ENCODE measurements at regions not wholly inside any gene's neighbourhood (a gene's known extent, or its start where the extent isn't known, plus 50 kb on each side); places are given as distances from the start of the nearest gene placed in this dataset.

- no peak for TF ChIP-seq CTCF (IDR thresholded peaks at IDR 0.05; ENCODE audit: insufficient read depth, low read depth, low read length, missing control alignments)
- DNase-seq (ENCODE audit: low read depth): peak; percentile 4
- no peak overlapping the region for H3K4me3 ChIP-seq (ENCODE audit: low read length)
Measured at GRCh38 chr14:48914921-48915320, 671.3 kb downstream of the RPS29 start.

- TF ChIP-seq CTCF (IDR thresholded peaks at IDR 0.05; ENCODE audit: insufficient read depth, low read depth, low read length, missing control alignments): no peak
- no peak overlapping the region for H3K4me3 ChIP-seq (ENCODE audit: low read length)
- no peak for DNase-seq (ENCODE audit: low read depth)
Measured at GRCh38 chr14:48914382-48914781, 671.8 kb downstream of the RPS29 start.

- DNase-seq (ENCODE audit: low read depth): no peak
- no peak for TF ChIP-seq CTCF (IDR thresholded peaks at IDR 0.05; ENCODE audit: insufficient read depth, low read depth, low read length, missing control alignments)
- H3K4me3 ChIP-seq (ENCODE audit: low read length): no peak overlapping the region
Measured at GRCh38 chr14:48900565-48900964, 685.6 kb downstream of the RPS29 start.

GRCh38 chr14:48890333-48890732 is 695.8 kb downstream of the RPS29 start:
- no peak overlapping the region for H3K4me3 ChIP-seq (ENCODE audit: low read length)
- TF ChIP-seq CTCF (IDR thresholded peaks at IDR 0.05; ENCODE audit: insufficient read depth, low read depth, low read length, missing control alignments): no peak
- DNase-seq (ENCODE audit: low read depth): no peak

- no peak overlapping the region for H3K4me3 ChIP-seq (ENCODE audit: low read length)
- DNase-seq (ENCODE audit: low read depth): no peak
- no peak for TF ChIP-seq CTCF (IDR thresholded peaks at IDR 0.05; ENCODE audit: insufficient read depth, low read depth, low read length, missing control alignments)
Measured at GRCh38 chr14:48876806-48877340, 709.3 kb downstream of the RPS29 start.

- no peak for DNase-seq (ENCODE audit: low read depth)
- no peak for TF ChIP-seq CTCF (IDR thresholded peaks at IDR 0.05; ENCODE audit: insufficient read depth, low read depth, low read length, missing control alignments)
- H3K4me3 ChIP-seq (ENCODE audit: low read length): no peak overlapping the region
Measured at GRCh38 chr14:48874711-48875110, 711.5 kb downstream of the RPS29 start.

GRCh38 chr14:48857366-48857765 is 728.8 kb downstream of the RPS29 start:
- no peak for DNase-seq (ENCODE audit: low read depth)
- TF ChIP-seq CTCF (IDR thresholded peaks at IDR 0.05; ENCODE audit: insufficient read depth, low read depth, low read length, missing control alignments): no peak

More at GRCh38 chr14:48857366-48857765, 728.8 kb downstream of the RPS29 start:
- no peak overlapping the region for H3K4me3 ChIP-seq (ENCODE audit: low read length)

Data from epithelial cell of esophagus (primary cell).